Endometrium (tissue), 2 donors: ENCODE measurements at regions not wholly inside any gene's neighbourhood (a gene's known extent, or its start where the extent isn't known, plus 50 kb on each side); places are given as distances from the start of the nearest gene placed in this dataset.
"Not testable (repeated sequence)": the region's sequence is repeated elsewhere in the genome, so short reads cannot be mapped to it uniquely, and the experiment has no call there.

Experiments used
- FAIRE-seq: peaks from 2 replicates; lab custom pipeline; 2012; peaks lifted over from hg19 to GRCh38; lab: Jason Lieb, UNC
- donor health status: control.
- donor health status: control.

DNA sequence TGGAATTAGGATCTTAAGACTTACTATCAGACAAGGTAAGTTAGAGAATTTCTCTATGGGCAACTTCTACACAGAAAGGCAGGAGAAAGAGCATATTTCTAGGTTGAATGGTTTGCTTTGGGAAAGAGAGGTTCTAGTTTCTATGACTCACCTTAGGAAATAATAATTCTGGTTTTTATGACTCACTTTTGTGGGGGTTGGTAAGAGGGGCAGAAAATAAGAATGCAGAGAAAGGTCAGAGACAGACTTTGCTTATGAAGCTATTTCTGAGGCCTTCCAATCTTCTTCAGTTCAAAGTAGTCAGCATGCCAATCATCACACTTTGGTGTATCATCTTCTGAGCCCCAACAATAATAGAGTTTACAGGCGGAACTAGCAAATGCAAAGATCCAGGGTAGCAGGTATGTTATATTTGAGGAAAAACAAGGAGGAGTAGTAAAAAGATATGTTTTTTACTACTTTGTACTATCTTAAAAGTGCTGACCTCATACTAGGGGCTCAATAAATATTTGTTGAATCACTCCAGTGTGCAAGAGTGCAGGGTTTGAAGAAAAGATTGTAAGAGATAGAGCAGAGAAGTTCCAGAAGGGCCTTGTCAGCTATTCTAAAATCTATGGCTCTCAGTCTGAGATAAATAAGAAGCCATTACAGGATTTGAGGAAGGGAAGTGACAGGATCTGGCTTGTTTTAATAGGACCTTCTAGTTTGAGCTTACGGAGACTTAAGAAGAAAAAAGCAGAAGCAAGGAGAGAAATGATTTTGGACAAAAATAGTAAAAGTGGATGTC is 56.7 kb upstream of the LRFN5 start:
- FAIRE-seq, result no peak

DNA sequence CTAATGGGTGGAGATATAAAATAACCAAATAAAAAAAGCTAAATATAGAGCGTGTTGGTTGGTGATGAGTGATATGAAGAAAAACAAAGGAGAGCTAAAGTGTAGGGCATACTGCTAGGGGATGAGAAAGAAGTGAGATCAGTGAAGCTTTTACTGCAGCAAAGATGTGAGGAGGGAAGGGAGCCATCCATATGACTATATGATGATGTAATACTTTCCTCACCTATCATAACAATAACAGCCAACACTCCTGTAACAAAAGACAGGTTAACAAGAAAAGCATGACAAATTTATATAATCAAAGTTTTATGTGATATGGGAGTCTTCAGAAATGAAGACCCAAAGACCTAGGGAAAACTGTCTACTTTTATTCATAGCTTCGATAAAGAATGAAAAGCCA is 57.4 kb upstream of the LRFN5 start:
- no peak for FAIRE-seq

DNA sequence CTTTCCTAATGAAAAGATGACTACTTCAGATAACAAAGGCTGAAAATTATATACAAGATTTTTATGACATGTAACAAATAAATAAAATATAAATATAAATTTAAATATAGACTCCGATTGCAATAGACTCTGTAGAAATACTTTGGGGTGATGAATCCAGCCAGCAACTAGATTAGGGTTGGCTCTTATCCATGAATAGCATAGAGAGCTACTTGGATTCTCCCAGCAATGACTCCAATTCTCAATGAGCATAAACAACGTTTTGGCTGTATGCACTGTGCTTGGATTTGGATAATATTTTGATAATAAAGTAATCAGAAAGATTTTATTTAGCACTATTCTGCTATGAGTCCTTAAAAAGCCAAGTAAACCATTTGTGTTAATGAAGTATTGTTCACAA is 58.0 kb upstream of the LRFN5 start:
- FAIRE-seq, result no peak

DNA sequence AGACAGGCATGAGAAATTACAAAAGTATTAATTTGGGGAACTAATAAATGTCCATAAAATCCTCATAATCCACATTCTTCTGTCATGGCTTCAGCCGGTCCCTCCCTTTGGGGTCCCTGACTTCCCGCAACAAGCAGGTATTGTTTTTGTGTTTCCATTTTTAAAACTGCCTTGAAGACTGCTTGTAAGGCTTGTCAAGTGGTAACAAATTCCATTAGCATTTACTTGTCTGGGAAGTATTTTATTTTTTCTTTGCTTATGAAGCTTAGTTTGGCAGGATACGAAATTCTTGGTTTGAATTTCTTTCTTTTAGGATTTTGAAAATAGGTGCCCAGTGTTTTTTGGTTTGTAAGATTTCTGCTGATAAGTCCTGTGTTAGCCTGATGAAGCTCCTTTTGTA is 65.3 kb upstream of the LRFN5 start:
- FAIRE-seq, result no peak

DNA sequence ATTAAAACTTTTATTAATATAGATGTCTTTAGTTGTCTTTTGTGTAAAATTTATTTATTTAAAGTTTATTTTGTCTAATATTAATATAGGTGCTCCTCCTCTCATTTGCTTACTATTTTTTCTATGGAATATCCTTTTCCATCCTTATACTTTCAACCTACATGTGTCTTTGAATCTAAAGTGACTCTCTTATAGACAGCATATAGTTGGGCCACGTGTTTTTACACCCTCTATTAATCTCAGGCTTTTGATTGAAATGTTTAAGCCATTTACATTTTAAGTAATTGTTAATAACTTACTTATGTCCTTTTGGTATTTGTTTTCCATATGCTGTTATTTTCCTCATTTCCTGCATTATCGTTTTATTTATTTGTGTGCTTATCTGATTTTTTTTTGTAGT is 74.4 kb upstream of the LRFN5 start:
- no peak for FAIRE-seq

DNA sequence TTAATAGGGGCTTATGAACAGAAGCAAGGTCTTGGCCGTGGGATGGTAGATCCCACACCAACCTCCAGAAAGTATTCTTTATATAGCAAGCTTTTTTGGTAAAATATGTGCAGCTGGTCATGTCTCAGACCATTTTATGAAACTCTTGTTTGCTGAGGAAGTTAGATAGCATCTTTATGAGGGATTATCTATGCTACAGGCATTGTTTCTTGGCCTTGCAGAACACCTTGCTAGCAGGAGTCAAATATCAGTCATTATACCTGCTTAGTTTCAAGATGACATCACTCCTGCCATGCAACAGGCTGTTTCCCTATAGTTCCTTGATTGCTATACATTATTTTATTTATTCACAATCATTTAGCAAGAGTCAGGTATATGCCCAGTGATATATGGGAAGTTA is 84.8 kb upstream of the LRFN5 start:
- FAIRE-seq, result no peak

DNA sequence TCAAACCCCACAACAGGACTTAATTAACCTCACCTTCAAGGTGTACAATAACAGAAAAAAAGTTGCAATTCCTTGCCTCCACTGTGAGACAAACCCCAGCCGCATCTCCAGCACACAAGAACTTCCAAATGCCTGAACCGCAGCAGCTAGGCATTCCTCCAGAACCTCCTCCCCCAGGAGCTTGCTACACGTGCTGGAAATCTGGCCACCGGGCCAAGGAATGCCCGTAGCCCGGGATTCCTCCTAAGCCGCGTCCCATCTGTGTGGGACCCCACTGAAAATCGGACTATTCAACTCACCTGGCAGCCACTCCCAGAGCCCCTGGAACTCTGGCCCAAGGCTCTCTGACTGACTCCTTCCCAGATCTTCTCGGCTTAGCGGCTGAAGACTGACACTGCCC is 88.6 kb upstream of the LRFN5 start:
- FAIRE-seq, result not testable (repeated sequence)

DNA sequence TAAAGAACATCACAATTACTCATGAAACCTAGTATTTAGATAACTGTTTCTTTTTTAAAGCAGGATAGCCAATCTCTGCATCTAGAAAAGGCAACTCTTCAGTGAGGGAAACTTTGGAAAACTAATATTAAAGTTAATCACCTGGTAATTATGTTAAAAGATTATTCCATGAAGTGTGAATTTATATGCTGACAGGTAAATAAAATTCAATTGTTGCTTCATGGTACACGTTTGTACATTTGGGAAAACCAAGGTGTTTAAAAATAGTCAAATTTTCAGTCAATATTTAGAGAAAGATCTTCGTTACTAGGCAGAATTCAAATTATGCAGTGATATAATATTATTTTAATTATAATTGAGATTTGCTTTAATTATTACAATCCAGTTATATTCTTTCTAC is 100.1 kb upstream of the LRFN5 start:
- FAIRE-seq, result no peak

DNA sequence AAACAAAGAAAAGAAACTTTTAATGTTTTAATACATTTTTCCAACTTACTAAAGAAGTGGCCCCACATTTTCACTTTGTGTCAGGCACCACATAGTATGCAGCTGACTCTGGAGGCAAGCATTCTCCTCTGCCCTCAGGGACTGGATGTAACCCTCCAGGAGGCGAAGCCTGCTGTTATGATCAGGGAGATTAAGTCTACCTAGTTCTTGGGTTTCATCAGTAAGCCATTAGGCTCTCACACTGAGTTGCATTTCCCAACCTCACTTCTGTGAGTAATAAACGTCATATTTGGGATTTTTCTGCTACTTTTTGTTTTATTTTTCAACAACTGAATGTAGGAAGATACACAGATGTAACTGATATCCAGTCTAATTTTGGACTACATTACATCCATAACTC is 101.2 kb upstream of the LRFN5 start:
- FAIRE-seq, result no peak

DNA sequence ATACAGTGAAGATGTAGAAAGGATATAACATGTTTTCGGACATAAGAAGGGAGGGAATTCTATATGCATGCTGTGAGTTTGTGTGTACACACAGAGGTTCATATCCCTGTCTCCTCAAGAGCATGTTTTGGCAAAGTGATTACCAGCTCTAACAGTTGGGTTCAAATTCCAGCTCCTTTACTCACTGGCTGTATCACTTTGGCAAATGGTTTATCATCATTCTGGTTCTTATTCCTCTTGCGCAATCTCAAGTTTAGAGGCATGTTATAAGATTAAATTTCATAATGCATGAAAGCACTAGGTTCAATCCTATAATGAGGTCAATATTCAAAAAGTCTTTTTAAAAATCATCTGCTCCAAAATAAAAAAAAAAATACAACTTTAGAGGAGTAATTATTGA is 107.7 kb upstream of the LRFN5 start:
- no peak for FAIRE-seq

DNA sequence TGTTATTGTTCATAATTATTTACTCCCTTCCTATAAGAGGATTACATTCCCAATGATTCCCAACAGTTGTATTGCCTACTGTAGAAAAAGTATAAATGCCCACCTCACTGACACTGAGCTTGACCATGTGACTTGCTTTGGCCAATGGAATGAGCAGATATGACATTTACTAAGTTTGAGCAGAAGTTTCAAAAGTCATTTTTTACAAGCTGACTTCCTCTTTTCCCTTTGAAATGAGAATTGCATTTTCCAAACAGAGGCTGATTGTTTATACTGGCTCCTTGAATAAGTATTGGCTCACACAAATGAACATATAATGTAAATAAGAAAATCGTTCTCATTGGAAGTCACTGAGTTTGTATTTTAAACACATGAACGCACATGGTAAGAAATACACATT is 116.4 kb upstream of the LRFN5 start:
- no peak for FAIRE-seq

DNA sequence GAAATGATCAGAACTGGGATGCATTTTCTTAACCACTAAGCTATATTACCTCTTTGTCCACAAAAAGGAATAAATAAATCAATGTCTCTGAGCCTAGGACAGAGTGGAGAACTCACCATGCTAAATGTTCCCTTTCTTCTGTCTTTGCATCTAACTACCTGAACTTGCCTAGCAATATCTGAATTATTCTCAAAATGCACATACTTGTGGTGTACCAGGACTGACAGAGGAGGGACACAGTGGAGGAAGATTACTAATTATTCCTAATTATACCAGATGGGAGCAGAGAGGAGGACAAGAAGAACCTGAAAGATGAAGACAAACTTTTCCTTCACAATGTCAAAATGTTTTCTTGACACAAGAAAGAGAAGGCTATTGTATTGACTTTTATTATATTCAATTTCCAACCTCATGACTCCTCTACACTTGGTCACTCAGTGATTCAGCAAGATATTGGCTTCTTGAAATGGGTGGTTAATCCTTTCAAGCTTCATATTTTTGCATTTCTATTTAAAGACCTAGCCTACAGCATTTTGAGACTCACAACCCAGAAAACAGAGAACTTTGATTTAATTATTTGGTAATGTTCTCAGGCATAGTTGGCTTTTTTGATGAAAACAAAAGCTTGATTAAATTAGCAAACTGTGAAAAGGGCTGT is 117.2 kb upstream of the LRFN5 start:
- FAIRE-seq, result no peak

DNA sequence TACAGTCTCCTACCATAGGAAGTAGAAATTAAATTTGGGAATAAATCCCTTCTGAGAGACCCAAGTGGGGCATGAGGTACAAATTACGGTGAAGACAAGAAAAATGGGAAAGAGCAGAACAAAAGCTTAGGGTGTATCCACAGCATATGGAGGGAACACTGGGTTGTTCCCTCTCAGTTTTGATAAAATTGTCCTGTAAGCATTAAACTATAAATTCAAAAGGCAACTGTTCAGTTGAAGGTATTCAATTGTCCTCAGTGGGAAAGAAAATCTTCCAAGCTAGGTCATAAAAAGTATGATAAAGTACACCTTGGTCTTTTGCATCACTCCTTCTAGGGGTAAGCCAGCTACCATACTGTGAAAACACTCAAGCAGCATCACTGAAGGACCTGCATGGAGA is 118.3 kb upstream of the LRFN5 start:
- no peak for FAIRE-seq

DNA sequence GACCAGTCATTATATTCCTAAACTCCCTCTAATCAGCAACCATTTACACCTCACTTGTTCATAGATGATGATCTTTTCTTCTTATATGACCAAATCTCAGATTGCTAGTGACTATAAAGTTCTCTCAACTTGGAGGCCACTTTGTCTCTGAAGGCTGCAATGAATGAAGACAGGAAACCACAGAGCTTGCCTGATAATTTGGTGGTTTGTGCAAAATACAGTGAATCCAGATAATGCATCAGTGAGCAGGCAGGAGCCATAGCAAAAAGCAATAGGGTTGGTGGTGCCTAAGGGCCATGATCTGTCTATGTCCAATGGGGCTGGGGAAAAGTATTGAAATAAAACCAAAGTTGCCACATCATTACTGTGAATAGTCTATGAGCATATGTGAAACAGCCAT is 123.8 kb upstream of the LRFN5 start:
- FAIRE-seq, result no peak

DNA sequence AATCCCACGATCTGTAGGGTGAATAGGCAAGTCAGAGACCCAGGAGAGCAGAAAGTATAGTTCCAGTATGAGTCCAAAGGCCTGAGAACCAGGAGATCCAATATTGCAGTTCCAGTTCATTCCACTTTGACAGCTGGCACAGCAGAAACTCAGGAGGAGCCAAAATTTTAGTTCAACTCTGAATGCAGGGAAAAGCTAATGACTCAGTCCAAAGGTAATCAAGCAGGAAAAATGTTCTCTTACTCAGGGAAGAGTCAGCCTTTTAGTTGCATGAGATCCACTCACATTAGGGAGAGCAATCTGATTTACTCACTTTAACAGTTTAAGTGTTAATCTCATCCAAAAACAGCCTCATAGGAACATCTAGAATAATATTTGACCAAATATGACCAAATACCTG is 130.2 kb upstream of the LRFN5 start:
- no peak for FAIRE-seq

DNA sequence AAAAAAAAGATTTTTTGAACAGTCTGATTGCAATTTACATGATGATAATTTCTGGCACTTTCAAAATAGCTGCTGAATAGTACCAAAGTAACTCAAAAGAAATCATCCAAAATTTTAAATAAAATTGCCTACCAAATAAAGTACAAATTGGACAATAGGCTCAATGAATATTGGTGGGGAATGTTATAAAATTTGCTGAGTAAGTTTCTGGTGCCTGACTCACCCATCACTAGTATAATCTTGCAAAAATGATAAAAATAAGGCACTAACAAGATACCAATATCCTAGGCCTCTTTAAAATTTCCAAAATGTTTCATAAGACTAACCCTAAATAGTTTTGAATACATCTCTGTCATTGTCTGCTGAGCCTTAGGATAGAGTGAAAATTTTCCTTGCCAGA is 145.3 kb upstream of the LRFN5 start:
- no peak for FAIRE-seq

DNA sequence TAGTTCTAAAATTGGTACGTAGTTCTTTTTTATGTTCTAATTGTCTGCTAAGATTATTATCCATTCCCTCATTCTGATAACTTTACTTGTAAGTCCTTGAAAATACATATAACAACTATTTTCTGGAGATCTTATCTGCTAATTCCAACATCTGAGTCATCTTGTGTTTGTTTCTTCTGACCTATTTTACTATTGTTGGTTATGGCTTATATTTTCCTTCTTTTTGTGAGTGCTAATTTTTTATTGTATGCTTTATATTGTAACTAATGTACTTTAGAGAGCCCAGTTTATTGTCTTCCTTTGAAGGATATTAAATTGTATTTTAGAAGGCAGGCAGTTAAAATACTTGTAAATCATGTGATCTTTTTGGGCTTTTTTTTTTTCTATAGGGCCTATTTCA is 149.3 kb upstream of the LRFN5 start:
- FAIRE-seq, result peak; percentile 97

DNA sequence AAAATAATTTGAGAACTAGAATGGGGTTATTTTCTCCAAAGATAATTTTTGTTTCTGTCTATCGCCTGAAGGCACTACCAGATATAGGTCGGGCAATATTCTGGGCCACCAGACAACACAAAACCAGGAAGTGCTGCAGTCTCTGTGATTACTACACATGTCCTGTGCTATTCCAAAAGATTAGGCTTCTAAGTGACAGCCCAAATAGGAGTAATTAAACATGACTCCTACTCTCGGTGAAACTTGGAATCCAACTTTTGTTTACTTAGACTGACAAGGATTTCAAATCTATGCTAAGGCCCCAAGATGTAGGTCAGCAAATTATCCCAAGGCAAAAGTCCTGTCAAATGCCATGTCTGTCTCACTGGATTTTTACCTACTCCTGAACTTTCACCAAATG is 157.6 kb upstream of the LRFN5 start:
- no peak for FAIRE-seq

DNA sequence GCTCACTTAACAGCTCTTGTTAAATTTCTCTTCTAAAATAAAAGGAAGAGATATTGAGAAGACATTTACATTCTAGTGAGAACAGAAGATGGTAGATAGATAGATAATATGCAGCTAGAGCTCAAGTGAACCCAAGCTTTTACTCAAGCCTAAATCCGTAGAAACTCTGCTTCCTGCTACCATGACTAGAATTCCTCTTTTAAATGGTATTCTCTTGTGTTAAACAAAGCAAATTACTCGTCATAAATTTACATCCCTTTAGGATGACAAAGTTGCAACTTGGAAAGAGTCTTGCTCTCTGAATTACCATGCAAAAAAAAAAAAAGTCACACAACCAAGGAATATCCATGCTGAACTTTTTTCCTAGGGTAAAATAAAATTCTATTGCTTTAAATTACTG is 160.7 kb upstream of the LRFN5 start:
- no peak for FAIRE-seq

DNA sequence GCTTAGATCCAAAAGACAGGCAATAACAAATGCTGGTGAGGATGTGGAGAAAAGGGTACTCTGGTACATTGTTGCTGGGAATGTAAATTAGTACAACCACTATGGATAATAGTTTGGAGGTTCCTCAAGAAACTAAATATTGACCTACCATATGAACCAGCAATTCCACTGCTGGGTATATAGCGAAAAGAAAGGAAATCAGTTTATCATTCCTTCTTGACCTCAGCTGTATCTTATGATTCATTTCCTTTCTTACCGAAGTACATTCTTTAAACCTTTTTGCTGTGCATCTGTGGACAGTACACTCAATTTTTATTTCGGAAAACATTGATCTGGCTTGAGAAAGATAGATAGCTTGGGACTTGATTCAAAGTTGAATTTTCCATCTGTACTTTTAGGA is 183.2 kb upstream of the LRFN5 start:
- FAIRE-seq, result no peak

DNA sequence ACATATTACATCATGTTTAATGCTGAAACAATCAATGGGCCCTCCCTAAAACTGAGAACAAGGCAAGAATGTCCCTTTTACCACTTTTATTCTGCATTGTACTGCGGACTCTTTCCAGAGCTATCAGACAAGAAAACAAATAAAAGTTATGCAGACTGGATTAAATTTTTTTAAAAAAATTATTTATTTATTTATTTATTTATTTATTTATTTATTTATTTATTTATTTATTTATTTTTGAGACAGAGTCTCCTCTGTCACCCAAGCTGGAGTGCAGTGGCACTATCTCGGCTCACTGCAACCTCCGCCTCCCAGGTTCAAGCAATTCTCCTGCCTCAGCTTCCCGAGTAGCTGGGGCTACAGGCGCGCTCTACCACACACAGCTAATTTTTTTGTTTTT is 185.4 kb upstream of the LRFN5 start:
- not testable (repeated sequence) for FAIRE-seq

DNA sequence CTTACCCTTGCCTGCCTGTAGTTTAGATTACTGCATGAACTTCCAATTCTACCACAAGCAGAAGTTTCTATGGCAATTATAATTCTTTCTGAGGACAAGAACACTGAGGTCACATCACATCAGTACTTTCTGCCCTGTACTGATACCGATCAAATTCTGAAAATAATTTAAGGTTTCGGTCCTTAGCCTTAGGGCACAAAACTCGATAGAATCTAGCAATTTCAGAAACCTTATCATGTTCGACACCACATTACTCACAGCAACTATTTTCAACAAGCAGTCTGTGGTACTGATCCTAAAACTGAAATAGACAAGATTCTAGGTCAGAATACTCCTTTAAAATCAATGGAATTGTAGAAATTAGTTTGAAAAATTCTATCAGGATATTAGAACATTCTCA is 187.0 kb upstream of the LRFN5 start:
- FAIRE-seq, result no peak

DNA sequence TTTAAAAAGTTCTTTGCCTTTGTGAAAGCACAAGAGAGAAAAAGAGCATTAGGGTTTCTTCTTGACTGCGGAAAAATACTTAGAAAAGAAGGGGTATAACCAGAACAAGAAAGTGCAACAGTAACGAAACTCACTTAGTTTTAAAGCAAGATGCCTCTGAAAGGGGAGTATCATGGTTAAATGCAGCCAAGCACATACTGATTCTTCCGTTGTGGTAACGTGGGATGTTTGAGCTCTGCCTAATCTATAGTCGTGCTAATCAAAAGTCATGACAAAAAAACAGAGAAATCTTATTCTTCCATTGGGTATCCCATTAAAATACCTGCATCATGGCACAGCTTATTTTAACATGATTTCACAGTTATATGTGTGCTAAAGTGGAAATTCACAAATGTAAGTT is 187.8 kb upstream of the LRFN5 start:
- no peak for FAIRE-seq

DNA sequence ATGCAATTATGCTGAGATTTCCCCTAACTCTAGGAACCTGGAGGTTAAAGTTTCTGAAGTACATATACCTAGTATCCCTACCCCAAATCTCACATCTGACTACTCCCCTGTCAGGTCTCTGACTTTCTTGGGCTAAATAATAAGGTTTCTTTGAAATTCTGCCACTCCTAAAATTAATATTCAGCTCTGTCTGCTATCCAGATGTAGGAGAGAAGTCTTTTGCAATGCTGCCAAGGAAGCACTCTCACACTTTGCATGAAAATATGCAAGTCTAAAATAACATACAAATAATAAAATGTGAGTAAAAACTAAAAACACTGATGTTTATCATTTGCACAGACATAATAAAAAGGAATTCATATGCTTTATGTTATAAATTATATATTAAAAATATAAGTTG is 196.9 kb upstream of the LRFN5 start:
- peak; percentile 89 for FAIRE-seq
